ENCODE measurements at regions not wholly inside any gene's neighbourhood (a gene's known extent, or its start where the extent isn't known, plus 50 kb on each side); places are given as distances from the start of the nearest gene placed in this dataset.
"Not testable (repeated sequence)": the region's sequence is repeated elsewhere in the genome, so short reads cannot be mapped to it uniquely, and the experiment has no call there.

DNA sequence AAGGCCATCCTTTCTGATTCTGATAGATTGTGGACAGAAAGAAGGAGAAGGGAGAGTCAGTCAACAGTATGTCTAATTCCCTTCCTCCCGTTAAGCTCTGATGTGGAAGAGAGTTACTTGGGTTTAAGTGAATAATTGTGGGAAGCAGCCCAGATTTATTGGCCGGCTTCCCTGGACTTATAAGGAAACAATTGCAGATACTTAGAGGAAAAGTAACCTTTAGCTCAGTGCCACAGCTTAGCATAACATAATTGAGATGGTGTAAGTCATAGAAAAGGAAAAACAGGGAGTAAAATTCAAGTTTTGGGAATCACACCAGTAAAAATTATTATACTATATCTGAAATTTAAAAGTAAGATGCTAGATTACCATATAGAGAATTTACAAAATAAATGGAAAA is 1475.8 kb downstream of the KHDRBS2 start:
- H3K4me3 Mint-ChIP-seq (ENCODE audit: unreplicated experiment); H3K4me1 Mint-ChIP-seq (ENCODE audit: unreplicated experiment); H3K36me3 Mint-ChIP-seq (ENCODE audit: unreplicated experiment); DNase-seq (ENCODE audit: extremely low spot score, unreplicated experiment); H3K27me3 Mint-ChIP-seq (ENCODE audit: unreplicated experiment); H3K27ac Mint-ChIP-seq (ENCODE audit: unreplicated experiment): not testable (repeated sequence)
- peaks cover 17% of the 10 kb centered on the region for H3K9me3 Mint-ChIP-seq (ENCODE audit: unreplicated experiment)

DNA sequence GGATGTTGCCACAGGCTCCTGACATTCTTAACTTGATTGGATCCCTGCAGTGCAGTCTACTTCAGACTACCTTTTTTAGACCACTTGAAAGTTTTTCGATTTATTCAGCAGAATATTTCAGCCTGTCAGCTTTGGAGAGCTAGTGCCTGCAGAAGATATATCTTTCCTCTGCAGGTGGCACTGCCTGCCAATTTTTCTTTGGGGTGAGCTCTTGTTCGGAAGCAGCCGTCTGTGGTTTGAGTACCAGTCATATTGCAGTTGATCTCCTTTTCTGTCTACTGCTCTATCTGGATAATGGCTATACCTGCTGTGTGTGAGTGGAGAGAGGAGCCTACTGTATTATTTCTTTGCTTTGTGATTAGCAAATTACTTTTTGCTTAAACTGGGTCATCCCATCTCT is 1486.9 kb downstream of the KHDRBS2 start:
- DNase-seq (ENCODE audit: extremely low spot score, unreplicated experiment); H3K4me1 Mint-ChIP-seq (ENCODE audit: unreplicated experiment); H3K4me3 Mint-ChIP-seq (ENCODE audit: unreplicated experiment); H3K9me3 Mint-ChIP-seq (ENCODE audit: unreplicated experiment); H3K36me3 Mint-ChIP-seq (ENCODE audit: unreplicated experiment); H3K27ac Mint-ChIP-seq (ENCODE audit: unreplicated experiment); H3K27me3 Mint-ChIP-seq (ENCODE audit: unreplicated experiment): not testable (repeated sequence)

DNA sequence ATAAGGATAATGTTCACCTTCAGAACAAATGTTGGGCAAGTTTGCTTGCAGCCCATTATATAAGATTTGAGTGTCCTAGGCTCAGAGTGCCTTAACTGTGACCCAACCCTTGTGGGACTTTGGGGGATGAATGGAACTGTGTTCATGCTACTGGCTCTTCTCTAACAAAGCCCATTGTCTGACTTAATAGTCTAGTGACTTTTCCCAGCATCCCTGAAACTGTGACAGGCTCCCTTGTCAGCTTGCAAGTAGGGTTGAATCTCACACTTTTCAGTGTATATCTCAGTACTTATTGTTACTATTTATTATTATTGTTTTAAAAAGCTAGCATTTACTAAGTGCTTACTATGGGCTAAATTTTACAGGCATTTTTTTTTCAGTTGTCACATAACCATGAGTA is 1488.2 kb downstream of the KHDRBS2 start:
- not testable (repeated sequence) for H3K27me3 Mint-ChIP-seq (ENCODE audit: unreplicated experiment); H3K4me3 Mint-ChIP-seq (ENCODE audit: unreplicated experiment); H3K4me1 Mint-ChIP-seq (ENCODE audit: unreplicated experiment); H3K27ac Mint-ChIP-seq (ENCODE audit: unreplicated experiment); H3K36me3 Mint-ChIP-seq (ENCODE audit: unreplicated experiment); H3K9me3 Mint-ChIP-seq (ENCODE audit: unreplicated experiment); DNase-seq (ENCODE audit: extremely low spot score, unreplicated experiment)

DNA sequence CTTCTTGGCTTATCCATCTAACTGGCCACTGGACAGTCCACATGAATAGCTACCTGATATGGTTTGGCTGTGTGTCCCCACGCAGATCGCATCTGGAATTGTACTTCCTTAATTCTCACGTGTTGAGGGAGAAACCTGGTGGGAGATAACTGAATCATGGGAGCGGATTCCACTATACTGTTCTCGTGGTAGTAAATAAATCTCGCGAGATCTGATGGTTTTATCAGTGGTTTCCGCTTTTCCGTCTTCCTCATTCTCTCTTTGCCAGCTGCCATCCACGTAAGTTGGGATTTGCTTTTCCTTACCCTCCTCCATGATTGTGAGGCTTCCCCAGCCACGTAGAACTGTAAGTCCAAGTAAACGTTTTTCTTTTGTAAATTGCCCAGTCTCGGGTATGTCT is 1496.4 kb downstream of the KHDRBS2 start:
- H3K4me3 Mint-ChIP-seq (ENCODE audit: unreplicated experiment); H3K4me1 Mint-ChIP-seq (ENCODE audit: unreplicated experiment); DNase-seq (ENCODE audit: extremely low spot score, unreplicated experiment); H3K27ac Mint-ChIP-seq (ENCODE audit: unreplicated experiment); H3K36me3 Mint-ChIP-seq (ENCODE audit: unreplicated experiment); H3K27me3 Mint-ChIP-seq (ENCODE audit: unreplicated experiment): not testable (repeated sequence)
- peaks cover 19% of the 10 kb centered on the region for H3K9me3 Mint-ChIP-seq (ENCODE audit: unreplicated experiment)

DNA sequence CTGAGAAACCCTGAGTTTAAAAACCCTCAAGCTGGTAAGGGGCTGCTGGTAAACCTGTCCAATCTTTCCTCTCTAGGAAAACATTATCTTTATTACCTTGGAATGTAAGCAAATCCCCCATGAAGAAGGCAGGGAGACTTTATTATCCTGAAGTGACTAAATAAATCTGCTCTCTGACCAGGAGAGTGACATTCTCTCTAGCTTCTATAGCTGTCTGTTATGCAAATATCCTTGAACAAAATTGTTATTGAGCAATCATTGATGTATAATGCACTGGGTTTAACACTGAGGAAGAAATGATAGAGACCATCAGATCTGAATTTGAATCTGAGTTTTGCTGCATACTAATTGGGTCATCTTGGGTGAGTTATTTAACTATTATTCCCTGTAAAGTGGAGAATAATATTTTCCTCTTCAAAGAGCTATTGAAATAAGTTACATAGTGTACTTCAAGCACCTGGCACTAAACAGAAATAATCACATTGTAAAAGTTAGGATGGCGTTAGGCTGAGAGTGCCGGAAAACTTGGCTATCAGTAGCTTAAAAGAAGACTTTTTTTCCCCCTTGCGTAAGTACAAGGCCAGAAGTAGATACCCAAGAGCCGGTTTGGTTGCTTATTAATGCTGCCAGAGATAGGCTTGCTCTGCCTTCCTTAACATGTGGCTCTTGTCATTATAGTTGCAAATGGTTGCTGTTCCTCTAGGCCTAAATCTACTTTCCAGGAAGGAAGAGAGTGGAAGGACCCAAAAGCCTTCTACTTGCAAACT is 1503.1 kb downstream of the KHDRBS2 start:
- H3K27me3 Mint-ChIP-seq (ENCODE audit: unreplicated experiment); H3K4me3 Mint-ChIP-seq (ENCODE audit: unreplicated experiment); DNase-seq (ENCODE audit: extremely low spot score, unreplicated experiment); H3K27ac Mint-ChIP-seq (ENCODE audit: unreplicated experiment); H3K4me1 Mint-ChIP-seq (ENCODE audit: unreplicated experiment); H3K36me3 Mint-ChIP-seq (ENCODE audit: unreplicated experiment): not testable (repeated sequence)
- H3K9me3 Mint-ChIP-seq (ENCODE audit: unreplicated experiment): peaks cover 28% of the 10 kb centered on the region

DNA sequence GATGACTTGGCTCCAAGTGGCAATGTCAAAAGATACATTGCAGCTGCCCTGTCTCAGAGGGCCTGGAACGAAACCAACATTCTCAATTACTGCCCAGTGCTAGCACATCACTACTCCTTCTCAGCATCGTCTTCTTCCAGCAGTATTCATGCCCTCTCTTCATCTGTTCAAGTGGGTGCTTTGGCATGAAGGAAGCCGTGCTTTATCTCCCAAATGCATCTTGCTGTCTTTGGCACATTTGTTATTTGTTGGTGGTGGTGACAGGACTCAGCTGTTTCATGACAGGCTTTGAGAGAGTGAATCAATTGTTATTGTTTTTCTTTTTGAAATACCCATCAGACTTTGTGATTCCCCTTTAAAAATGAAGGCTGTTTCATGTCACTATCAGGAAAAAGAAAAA is 1506.4 kb downstream of the KHDRBS2 start:
- not testable (repeated sequence) for H3K27me3 Mint-ChIP-seq (ENCODE audit: unreplicated experiment)

DNA sequence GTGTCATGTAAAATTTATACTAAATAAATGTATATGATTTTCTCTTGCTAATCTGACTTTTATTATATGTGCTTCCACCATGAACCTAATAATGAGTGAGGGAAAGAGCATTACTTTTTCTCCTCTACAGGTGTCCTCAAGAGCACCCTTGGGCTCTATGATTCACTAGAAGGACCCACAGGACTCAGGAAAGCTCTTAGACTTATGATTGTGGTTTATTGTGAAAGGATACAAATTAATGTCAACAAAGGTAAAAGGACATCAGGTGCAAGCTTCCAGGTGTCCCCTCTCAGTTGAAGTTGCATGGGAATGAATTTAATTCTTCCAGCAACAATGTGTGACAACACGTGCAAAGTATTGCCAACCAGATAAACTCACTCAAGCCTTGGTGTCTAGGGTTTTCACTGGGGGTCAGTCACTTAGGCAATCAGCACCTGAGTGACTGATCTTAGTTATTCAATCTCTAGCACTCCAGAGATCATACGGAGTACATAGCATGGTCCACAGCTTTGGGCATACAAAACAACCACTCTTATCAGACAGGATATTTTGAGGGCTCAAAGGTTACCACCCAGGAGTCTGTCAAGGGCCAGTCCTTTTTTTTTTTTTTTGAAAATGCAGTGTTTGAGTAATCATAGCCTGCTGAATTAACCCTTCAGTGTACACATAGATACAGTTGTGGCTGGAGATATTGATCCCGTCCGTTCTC is 1518.1 kb downstream of the KHDRBS2 start:
- H3K27ac Mint-ChIP-seq (ENCODE audit: unreplicated experiment); H3K4me1 Mint-ChIP-seq (ENCODE audit: unreplicated experiment); H3K4me3 Mint-ChIP-seq (ENCODE audit: unreplicated experiment); DNase-seq (ENCODE audit: extremely low spot score, unreplicated experiment); H3K36me3 Mint-ChIP-seq (ENCODE audit: unreplicated experiment); H3K27me3 Mint-ChIP-seq (ENCODE audit: unreplicated experiment): not testable (repeated sequence)
- peaks cover 23% of the 10 kb centered on the region for H3K9me3 Mint-ChIP-seq (ENCODE audit: unreplicated experiment)

More for the DNA sequence above, 1506.4 kb downstream of the KHDRBS2 start:
- H3K9me3 Mint-ChIP-seq (ENCODE audit: unreplicated experiment): peaks cover 25% of the 10 kb centered on the region
- not testable (repeated sequence) for H3K4me3 Mint-ChIP-seq (ENCODE audit: unreplicated experiment); DNase-seq (ENCODE audit: extremely low spot score, unreplicated experiment); H3K36me3 Mint-ChIP-seq (ENCODE audit: unreplicated experiment); H3K27ac Mint-ChIP-seq (ENCODE audit: unreplicated experiment); H3K4me1 Mint-ChIP-seq (ENCODE audit: unreplicated experiment)

DNA sequence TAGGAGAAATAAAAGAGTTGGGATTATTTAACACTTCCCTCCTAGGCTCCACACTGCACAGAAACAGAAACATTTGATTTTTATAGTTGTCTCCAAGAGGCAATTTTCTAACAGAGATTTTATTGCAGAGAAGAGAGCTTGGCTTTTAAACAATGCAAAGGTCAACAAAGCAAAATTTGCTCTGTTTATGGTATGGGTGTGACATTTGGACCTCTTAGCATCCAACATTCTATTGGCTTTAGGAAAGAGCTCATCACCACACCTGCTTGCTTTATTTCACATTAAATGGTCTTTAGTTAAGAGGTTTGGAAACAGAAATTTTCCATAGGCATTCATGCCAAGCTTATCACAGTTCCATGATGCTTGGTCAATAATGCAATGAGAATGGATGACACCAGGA is 1520.7 kb downstream of the KHDRBS2 start:
- not testable (repeated sequence) for H3K4me3 Mint-ChIP-seq (ENCODE audit: unreplicated experiment); H3K27ac Mint-ChIP-seq (ENCODE audit: unreplicated experiment); H3K27me3 Mint-ChIP-seq (ENCODE audit: unreplicated experiment); H3K4me1 Mint-ChIP-seq (ENCODE audit: unreplicated experiment); H3K36me3 Mint-ChIP-seq (ENCODE audit: unreplicated experiment); DNase-seq (ENCODE audit: extremely low spot score, unreplicated experiment)
- peaks cover 15% of the 10 kb centered on the region for H3K9me3 Mint-ChIP-seq (ENCODE audit: unreplicated experiment)

DNA sequence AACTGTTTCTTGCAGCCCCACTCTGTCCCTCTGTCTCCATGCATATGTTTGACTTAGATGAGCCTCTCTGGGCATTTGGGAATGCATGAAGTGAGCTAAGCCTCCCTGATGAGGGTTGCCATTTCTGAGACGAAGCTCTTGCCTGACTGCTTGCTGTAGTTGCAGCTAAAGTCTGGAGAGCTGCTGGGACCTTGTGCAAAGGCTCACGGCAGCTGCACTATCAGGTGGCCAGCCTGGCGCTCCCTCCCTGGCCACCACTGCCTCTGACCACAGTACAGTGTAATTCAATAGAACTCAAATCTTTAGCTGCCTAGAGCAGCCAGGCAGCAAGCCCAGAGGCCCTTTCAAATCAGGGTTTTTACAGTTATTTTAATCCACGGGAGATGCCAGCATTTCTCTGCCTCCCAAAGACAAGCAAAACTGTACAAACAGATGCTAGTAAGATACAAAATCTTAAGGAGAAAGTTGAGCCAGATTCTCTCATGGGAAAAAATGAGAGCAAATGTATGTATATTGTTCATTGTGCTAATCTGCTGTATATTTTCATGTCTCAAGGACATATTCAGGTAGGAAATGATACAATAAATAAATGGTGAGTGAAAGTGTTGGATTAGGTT is 1522.5 kb downstream of the KHDRBS2 start:
- H3K4me3 Mint-ChIP-seq (ENCODE audit: unreplicated experiment); H3K36me3 Mint-ChIP-seq (ENCODE audit: unreplicated experiment); H3K27ac Mint-ChIP-seq (ENCODE audit: unreplicated experiment); H3K4me1 Mint-ChIP-seq (ENCODE audit: unreplicated experiment); H3K27me3 Mint-ChIP-seq (ENCODE audit: unreplicated experiment); DNase-seq (ENCODE audit: extremely low spot score, unreplicated experiment): not testable (repeated sequence)
- H3K9me3 Mint-ChIP-seq (ENCODE audit: unreplicated experiment): peaks cover 16% of the 10 kb centered on the region

DNA sequence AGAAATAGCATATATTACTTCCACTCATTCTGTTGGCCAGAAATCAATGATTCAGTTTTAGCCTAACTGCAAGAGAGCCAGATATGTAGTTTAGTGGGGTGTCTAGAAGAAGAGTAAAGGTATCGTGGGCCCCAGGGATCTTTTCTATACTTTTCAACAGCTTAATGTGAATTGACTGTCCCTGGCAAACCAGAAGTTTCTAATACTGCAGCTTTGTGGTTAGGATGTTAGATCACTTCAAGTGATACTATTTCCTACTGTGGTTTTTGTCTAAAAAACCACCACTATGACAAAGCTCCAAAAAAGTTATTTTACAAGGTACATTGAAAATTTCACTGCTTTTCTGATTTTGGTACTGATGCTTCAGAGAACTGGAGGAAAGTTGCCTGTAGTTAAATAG is 1525.1 kb downstream of the KHDRBS2 start:
- not testable (repeated sequence) for H3K36me3 Mint-ChIP-seq (ENCODE audit: unreplicated experiment); DNase-seq (ENCODE audit: extremely low spot score, unreplicated experiment); H3K27me3 Mint-ChIP-seq (ENCODE audit: unreplicated experiment); H3K4me3 Mint-ChIP-seq (ENCODE audit: unreplicated experiment); H3K27ac Mint-ChIP-seq (ENCODE audit: unreplicated experiment); H3K4me1 Mint-ChIP-seq (ENCODE audit: unreplicated experiment)
- H3K9me3 Mint-ChIP-seq (ENCODE audit: unreplicated experiment): peaks cover 14% of the 10 kb centered on the region

DNA sequence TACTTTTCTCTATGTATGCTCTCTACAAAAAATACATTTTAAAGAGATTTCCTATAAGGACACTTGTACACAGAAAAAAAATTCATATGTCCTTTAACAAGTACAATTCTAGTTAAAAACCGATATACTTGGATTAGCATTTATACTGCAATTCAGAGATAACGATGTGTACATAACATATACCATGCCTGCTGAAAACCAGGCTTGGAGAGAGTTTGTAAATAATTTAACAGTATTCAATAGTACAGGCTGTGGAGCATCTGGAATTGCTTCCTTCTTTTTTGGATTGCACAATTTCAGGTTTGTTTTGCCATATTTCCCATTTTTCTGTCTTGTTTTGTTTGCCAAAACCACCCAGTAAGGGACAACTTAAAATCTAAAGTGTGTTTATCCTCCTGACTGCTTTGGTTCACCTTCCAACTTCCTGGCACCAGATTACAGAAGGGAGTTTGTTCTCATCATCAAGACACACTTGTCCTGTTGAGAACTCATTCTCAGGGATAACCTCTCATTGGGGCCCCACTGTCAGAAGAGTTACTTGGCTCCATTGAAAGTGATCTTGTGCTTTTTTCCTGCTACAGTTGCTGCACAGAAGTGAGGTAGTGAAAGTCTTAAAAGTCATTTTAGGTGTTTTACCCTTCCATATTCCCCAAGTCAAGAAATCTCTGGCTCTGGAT is 1526.7 kb downstream of the KHDRBS2 start:
- peaks cover 27% of the 10 kb centered on the region for H3K9me3 Mint-ChIP-seq (ENCODE audit: unreplicated experiment)
- H3K36me3 Mint-ChIP-seq (ENCODE audit: unreplicated experiment); H3K4me1 Mint-ChIP-seq (ENCODE audit: unreplicated experiment); H3K4me3 Mint-ChIP-seq (ENCODE audit: unreplicated experiment); H3K27ac Mint-ChIP-seq (ENCODE audit: unreplicated experiment); DNase-seq (ENCODE audit: extremely low spot score, unreplicated experiment); H3K27me3 Mint-ChIP-seq (ENCODE audit: unreplicated experiment): not testable (repeated sequence)

DNA sequence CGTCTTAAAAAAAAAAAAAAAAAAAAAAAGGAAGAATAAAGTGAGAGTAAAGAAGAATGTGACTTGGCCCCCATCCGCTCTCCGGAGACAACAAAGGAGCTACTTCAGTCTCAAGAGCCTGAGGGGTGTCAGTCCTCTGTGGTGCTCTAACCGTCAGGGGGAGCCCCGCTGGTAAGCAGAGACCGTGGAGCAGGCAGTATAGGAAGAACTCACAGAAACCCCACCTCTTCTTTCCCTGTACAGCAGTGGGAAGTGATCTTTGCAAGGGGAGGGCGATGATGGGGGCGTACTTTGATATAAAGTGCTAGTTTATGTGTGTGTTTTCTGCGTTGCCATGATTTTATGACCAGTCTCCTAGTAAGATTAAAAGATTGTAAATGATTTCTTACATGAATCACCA is 1527.3 kb downstream of the KHDRBS2 start:
- not testable (repeated sequence) for H3K4me3 Mint-ChIP-seq (ENCODE audit: unreplicated experiment); H3K4me1 Mint-ChIP-seq (ENCODE audit: unreplicated experiment); H3K27me3 Mint-ChIP-seq (ENCODE audit: unreplicated experiment); H3K27ac Mint-ChIP-seq (ENCODE audit: unreplicated experiment); H3K36me3 Mint-ChIP-seq (ENCODE audit: unreplicated experiment); DNase-seq (ENCODE audit: extremely low spot score, unreplicated experiment)
- peaks cover 27% of the 10 kb centered on the region for H3K9me3 Mint-ChIP-seq (ENCODE audit: unreplicated experiment)

Data from osteocyte (in vitro differentiated cells).